Type B pancreatic cell (in vitro differentiated cells): ENCODE measurements at regions not wholly inside any gene's neighbourhood (a gene's known extent, or its start where the extent isn't known, plus 50 kb on each side); places are given as distances from the start of the nearest gene placed in this dataset.

Experiments used
- DNase-seq: peaks from one replicate; pipeline ENCODE4 v3.0.0; 2021; ENCODE audit warnings: mixed read lengths; ENCODE audit not compliant: unreplicated experiment; ENCODE audit errors: extremely low spot score
- H3K27ac Mint-ChIP-seq: 2 replicates; pipeline ENCODE4 v1.8.0; 2021; ENCODE audit warnings: mild to moderate bottlenecking, mixed read lengths
- H3K27me3 Mint-ChIP-seq: 2 replicates; pipeline ENCODE4 v1.8.0; 2021; ENCODE audit warnings: mixed read lengths
- H3K36me3 Mint-ChIP-seq: 2 replicates; pipeline ENCODE4 v1.8.0; 2021; ENCODE audit warnings: mixed read lengths
- H3K4me1 Mint-ChIP-seq: one replicate; pipeline ENCODE4 v1.8.0; 2021; ENCODE audit warnings: mixed read lengths; ENCODE audit not compliant: unreplicated experiment
- H3K4me3 Mint-ChIP-seq: 2 replicates; pipeline ENCODE4 v1.8.0; 2021; ENCODE audit warnings: mild to moderate bottlenecking, mixed read lengths
- H3K9me3 Mint-ChIP-seq: 2 replicates; pipeline ENCODE4 v1.8.0; 2021; ENCODE audit warnings: mixed read lengths
- TF ChIP-seq, protein P1 (sequence below): fragments of 200-600 bp; sonication (generic); conservative IDR thresholded peaks from 2 replicates; pipeline ENCODE4 v1.5.0; 2021; ENCODE audit warnings: antibody characterized with exemption, mild to moderate bottlenecking

DNA sequence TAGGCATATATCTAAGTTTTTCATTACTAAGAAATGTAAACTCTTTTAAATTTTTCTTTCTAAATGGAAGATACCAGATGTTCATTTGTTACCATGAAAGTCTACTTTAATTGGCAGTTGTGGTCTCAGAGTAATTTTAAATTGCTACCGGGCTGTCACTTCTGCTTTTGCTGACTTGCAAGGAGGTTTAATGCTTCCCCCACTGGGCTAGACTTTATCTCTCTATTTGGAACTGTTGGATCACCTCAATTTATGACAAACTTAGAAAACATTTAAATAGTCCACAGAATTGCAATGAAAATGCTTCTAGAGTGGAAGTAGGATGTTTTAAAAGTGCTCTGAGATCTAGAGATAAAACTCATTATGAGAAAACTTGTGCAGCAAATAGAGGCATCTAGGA is 479.8 kb upstream of the GOT2 start:
- no peak for DNase-seq
- Mint-ChIP-seq H3K4me3 (no peak overlapping the region), H3K4me1 (peaks cover 18% of the 10 kb centered on the region), H3K9me3 (no peaks in the 10 kb centered on the region), H3K27me3 (peaks cover 6% of the 10 kb centered on the region), H3K27ac (no peak overlapping the region), H3K36me3 (no peaks in the 10 kb centered on the region)
- TF ChIP-seq, protein P1, sequence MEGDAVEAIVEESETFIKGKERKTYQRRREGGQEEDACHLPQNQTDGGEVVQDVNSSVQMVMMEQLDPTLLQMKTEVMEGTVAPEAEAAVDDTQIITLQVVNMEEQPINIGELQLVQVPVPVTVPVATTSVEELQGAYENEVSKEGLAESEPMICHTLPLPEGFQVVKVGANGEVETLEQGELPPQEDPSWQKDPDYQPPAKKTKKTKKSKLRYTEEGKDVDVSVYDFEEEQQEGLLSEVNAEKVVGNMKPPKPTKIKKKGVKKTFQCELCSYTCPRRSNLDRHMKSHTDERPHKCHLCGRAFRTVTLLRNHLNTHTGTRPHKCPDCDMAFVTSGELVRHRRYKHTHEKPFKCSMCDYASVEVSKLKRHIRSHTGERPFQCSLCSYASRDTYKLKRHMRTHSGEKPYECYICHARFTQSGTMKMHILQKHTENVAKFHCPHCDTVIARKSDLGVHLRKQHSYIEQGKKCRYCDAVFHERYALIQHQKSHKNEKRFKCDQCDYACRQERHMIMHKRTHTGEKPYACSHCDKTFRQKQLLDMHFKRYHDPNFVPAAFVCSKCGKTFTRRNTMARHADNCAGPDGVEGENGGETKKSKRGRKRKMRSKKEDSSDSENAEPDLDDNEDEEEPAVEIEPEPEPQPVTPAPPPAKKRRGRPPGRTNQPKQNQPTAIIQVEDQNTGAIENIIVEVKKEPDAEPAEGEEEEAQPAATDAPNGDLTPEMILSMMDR: no peak

DNA sequence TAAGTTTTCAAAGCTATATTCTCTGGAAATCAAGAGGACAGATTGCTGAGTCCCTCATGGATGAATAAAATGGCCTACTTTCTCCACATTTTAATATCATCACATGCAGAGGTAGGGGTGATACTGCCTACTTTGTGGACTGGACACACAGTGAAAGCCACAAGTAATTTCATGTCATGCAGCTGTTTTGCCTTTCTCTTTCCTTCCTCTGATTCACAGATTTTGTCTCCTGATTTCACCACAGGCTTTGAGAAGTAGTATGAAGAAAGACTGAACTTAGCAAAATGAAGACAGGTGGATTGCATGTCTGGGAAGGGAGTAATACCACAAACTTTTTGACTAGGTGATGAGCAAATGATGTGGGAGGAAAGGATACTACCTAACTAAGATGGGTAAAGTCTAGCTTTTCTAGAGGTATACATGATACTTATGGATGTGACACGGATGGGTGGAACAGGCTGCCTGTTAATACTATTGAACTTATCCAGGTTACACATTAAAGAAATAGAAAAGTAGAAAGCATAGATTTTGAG is 478.4 kb upstream of the GOT2 start:
- Mint-ChIP-seq H3K27ac (no peak overlapping the region), H3K4me3 (no peak overlapping the region), H3K9me3 (no peaks in the 10 kb centered on the region), H3K27me3 (peaks cover 6% of the 10 kb centered on the region), H3K4me1 (peaks cover 18% of the 10 kb centered on the region), H3K36me3 (no peaks in the 10 kb centered on the region)
- TF ChIP-seq, protein P1: no peak
- DNase-seq: no peak

DNA sequence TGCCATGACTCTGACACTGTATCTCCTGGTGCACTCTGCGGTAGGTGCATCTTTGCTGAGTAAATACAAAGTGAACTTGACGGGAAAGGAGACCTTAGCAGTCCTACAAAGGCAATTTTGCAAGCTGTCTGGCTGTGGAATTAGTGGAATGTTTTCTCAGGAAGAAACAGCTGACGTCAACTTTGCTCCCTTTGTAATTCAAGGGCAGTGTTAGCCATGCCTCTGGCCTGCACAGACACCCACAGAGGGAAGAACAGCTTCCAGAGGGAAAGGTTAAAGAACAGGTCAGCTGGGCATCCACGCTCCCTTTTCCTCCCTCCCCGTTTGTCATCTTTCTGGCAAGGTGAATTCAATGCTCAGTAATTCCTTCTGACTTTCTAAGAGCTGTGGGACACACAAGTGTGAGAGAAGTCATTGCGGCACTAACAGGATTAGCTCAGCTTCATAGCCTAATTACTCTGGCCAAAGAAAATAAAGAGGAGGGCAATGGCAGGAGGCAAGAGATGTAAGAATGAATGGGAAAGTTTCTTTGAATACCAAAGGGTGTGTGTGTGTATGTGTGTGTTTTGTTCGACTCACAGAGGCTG is 476.9 kb upstream of the GOT2 start:
- H3K27ac Mint-ChIP-seq: peak overlapping the region; percentile 15
- DNase-seq: no peak
- TF ChIP-seq, protein P1: no peak
- no peaks in the 10 kb centered on the region for H3K36me3 Mint-ChIP-seq
- H3K27me3 Mint-ChIP-seq: peaks cover 6% of the 10 kb centered on the region
- H3K9me3 Mint-ChIP-seq: no peaks in the 10 kb centered on the region
- H3K4me3 Mint-ChIP-seq: no peak overlapping the region
- peaks cover 18% of the 10 kb centered on the region for H3K4me1 Mint-ChIP-seq

DNA sequence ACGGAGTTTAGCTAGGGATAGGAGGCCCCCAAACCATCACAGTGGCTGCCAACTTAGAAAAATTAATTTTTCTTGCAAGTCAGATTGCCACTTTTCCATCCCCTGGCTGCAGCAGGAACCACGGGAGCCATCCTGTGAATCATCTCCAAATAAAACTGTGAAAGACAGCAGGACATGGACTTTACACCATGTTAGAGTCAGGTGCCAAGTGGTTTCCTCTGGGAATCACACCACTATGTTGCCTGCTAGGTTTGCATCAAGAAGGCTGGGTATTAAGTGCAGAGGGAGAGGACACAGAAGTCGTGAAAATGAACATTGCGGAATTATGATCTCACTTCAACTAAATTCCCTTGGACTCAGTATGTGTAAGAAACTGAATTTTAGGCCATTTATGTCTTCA is 471.3 kb upstream of the GOT2 start:
- no peaks in the 10 kb centered on the region for H3K9me3 Mint-ChIP-seq

DNA sequence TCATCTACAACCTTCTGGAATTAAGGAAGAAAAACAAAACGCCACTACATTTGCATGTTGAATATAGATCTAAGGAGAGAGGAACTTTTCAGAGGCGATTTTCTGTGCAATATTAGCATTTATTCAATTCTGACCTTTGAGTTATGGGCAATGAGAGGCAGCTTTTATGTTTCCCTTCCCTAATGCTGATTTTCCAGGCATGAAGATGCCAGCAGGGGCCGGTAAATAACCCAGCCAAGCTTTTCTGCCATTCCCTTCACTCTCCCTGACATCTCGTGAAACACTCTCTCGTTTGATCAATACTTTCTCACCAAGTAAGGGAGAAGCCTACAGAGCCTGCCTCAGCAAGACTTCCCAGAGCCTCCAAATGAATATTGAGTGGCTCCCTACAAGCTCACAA is 470.5 kb upstream of the GOT2 start:
- no peaks in the 10 kb centered on the region for H3K9me3 Mint-ChIP-seq
- TF ChIP-seq, protein P1: no peak
- DNase-seq: no peak
- H3K27ac Mint-ChIP-seq: no peak overlapping the region
- peaks cover under 1% of the 10 kb centered on the region for H3K4me1 Mint-ChIP-seq
- no peaks in the 10 kb centered on the region for H3K27me3 Mint-ChIP-seq
- H3K36me3 Mint-ChIP-seq: no peaks in the 10 kb centered on the region
- no peak overlapping the region for H3K4me3 Mint-ChIP-seq

More for the DNA sequence above, 471.3 kb upstream of the GOT2 start:
- Mint-ChIP-seq H3K27me3 (no peaks in the 10 kb centered on the region), H3K27ac (no peak overlapping the region), H3K4me1 (peaks cover 4% of the 10 kb centered on the region), H3K4me3 (no peak overlapping the region), H3K36me3 (no peaks in the 10 kb centered on the region)
- DNase-seq: no peak
- TF ChIP-seq, protein P1: no peak
